AG04449 (cell line): ENCODE measurements at regions not wholly inside any gene's neighbourhood (a gene's known extent, or its start where the extent isn't known, plus 50 kb on each side); places are given as distances from the start of the nearest gene placed in this dataset.

ENCODE experiments used
- CTCF ChIA-PET: fragments of 350-600 bp; formaldehyde crosslinking; extraction: SDS; loops from one replicate; lab custom pipeline; 2021; ENCODE audit warnings: antibody characterized with exemption; lab: Yijun Ruan, JAX
- POLR2A ChIA-PET: fragments of 400-600, 350-600 bp; formaldehyde crosslinking; extraction: SDS; loops from one replicate; lab custom pipeline; 2020; ENCODE audit warnings: antibody characterized with exemption, inconsistent platforms; lab: Yijun Ruan, JAX
- DNase-seq: peaks from one replicate; pipeline ENCODE4 v3.0.0-alpha.2; 2010; ENCODE audit warnings: low read depth, low spot score
- H3K4me3 ChIP-seq: 2 replicates; pipeline ENCODE4 v1.5.1; 2011; ENCODE audit warnings: low read depth, mild to moderate bottlenecking, control low read depth, low read length
- CTCF ChIP-seq: IDR thresholded peaks from one replicate; pipeline ENCODE4 v1.5.1; 2011; ENCODE audit warnings: mild to moderate bottlenecking, moderate library complexity, low read length, control low read depth, inconsistent platforms; ENCODE audit not compliant: insufficient read depth; ENCODE audit errors: missing control alignments

- TF ChIP-seq CTCF, result no peak
- ChIA-PET POLR2A (no interaction called here), CTCF (no interaction called here)
- no peak overlapping the region for H3K4me3 ChIP-seq
- no peak for DNase-seq
These were observed 201.7 kb upstream of the CHRM3 start for GRCh38 chr1:239184561-239185244.

GRCh38 chr1:239178961-239179360 lies 207.4 kb upstream of the CHRM3 start:
- no peak overlapping the region for H3K4me3 ChIP-seq
- POLR2A ChIA-PET, result no interaction called here
- no peak for DNase-seq
- TF ChIP-seq CTCF, result no peak
- CTCF ChIA-PET, result no interaction called here

DNA sequence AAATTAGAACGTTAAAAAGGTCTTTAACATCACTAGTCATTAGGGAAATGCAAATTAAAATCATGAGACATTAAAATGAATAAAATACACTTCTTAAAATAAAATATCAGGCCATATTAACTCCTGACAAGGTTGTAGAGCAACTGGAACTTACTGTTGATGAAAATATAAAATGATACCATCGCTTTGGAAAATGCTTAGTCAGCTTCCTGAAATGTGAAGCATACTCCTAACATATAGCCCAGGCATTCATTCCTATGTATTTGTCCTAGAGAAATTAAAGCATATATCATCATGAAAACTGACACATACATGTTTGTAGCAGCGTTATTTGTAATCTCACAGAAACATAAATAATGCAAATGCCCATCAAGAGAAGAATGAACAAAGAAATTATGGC lies 211.5 kb upstream of the CHRM3 start:
- ChIA-PET POLR2A (no interaction called here), CTCF (no interaction called here)
- TF ChIP-seq CTCF, result no peak
- no peak for DNase-seq
- no peak overlapping the region for H3K4me3 ChIP-seq

- H3K4me3 ChIP-seq, result no peak overlapping the region
- ChIA-PET POLR2A (no interaction called here), CTCF (no interaction called here)
- DNase-seq, result no peak
- no peak for TF ChIP-seq CTCF
These were observed 215.5 kb upstream of the CHRM3 start for GRCh38 chr1:239170828-239171227.

DNA sequence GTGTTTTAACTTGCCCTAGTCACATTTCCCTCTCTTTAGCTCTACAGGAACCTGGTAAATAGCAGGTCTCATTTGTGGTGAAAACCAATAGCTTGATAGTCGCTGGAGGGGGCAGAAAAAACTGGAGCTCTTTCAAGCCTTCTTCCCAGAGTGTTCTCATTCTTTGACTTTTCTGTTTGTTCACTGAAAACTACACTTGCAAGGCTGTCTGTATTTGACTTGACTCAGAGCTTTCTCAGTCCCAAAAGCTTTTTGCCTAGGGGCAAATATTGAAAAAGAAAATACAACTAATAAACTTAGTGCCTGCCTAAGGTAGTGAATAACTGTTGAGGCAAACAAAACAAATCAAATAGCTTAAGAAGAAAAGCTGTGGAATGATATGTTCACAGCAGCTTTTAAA lies 217.1 kb upstream of the CHRM3 start:
- no peak for DNase-seq
- CTCF ChIA-PET, result no interaction called here
- no peak overlapping the region for H3K4me3 ChIP-seq
- POLR2A ChIA-PET, result no interaction called here
- TF ChIP-seq CTCF, result no peak

DNA sequence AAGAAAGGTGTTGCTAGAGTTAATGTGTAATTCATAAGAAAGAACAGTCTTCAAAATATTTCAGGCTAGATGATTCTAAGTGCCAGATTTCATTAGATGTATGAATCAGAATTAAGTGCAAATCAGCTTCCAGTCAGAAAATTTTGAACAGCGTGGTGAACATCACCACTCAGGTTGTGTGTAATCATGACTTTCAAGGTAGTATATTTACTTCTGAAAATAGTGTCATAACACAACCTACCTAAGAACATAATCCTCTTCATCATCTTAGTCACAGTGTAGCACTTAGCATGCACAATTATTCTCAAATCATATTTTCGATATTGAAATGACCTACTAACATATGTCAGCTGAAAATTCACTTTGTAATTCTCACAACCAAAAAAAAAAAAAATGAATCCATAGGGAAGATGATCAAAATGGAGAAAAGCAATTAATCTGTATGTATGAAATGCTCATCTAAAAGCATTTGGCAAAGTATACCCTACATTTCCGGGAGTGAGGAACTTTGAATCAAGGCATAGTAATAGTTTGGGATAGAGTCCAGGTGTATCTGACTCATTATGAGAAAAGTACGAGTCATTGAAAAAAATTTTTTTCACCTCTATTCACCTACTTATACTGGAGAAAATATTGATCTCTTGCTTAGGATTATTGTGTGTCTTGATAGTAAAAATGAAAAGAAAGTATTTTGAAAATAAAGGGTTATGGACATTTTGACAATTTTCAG lies 221.8 kb upstream of the CHRM3 start:
- ChIA-PET POLR2A (no interaction called here), CTCF (no interaction called here)
- no peak for DNase-seq
- no peak overlapping the region for H3K4me3 ChIP-seq
- no peak for TF ChIP-seq CTCF
